ENCODE measurements at regions not wholly inside any gene's neighbourhood (a gene's known extent, or its start where the extent isn't known, plus 50 kb on each side); places are given as distances from the start of the nearest gene placed in this dataset.
"Not testable (repeated sequence)": the region's sequence is repeated elsewhere in the genome, so short reads cannot be mapped to it uniquely, and the experiment has no call there.

- no peak overlapping the region for H3K27ac Mint-ChIP-seq
- no peak for ATAC-seq
- no peaks in the 10 kb centered on the region for H3K4me1 Mint-ChIP-seq (ENCODE audit: low read depth in 2 of 2)
- no peaks in the 10 kb centered on the region for H3K27me3 Mint-ChIP-seq
- peaks cover 7% of the 10 kb centered on the region for H3K36me3 Mint-ChIP-seq
- no peak for DNase-seq (ENCODE audit: low spot score)
- no peak overlapping the region for H3K4me3 Mint-ChIP-seq
- H3K9me3 Mint-ChIP-seq, result peaks cover 29% of the 10 kb centered on the region
These were observed 533.1 kb downstream of the KCTD16 start for GRCh38 chr5:144703776-144704175.

GRCh38 chr5:144698484-144698883 is 527.8 kb downstream of the KCTD16 start:
- no peak overlapping the region for H3K4me3 Mint-ChIP-seq
- no peak for ATAC-seq
- peaks cover 29% of the 10 kb centered on the region for H3K9me3 Mint-ChIP-seq

DNA sequence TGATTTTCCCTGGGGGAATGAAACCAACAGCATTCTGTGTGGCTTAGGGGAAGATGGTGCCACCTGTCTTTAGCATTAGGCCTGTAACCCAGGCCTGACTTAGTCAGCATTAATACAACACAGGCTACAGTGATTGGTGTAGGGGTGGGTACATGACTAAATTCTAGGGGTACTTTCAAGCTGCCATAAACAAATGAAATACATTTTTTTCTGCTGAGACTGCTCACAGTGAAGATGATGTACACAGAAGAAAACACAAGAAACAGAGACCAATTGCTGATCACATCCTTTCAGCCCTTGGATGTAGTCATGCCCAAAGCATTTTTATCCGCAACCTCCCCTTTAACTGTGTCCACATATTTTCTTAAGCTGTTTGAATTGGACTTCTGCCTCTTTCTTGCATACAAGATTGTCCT is 527.2 kb downstream of the KCTD16 start:
- H3K27ac Mint-ChIP-seq, result no peak overlapping the region
- H3K36me3 Mint-ChIP-seq, result peaks cover 7% of the 10 kb centered on the region
- H3K27me3 Mint-ChIP-seq, result no peaks in the 10 kb centered on the region
- DNase-seq (ENCODE audit: low spot score), result no peak
- no peaks in the 10 kb centered on the region for H3K4me1 Mint-ChIP-seq (ENCODE audit: low read depth in 2 of 2)
- H3K9me3 Mint-ChIP-seq, result peaks cover 32% of the 10 kb centered on the region
- H3K4me3 Mint-ChIP-seq, result no peak overlapping the region
- no peak for ATAC-seq

More at GRCh38 chr5:144698484-144698883, 527.8 kb downstream of the KCTD16 start:
- DNase-seq (ENCODE audit: low spot score), result no peak
- H3K4me1 Mint-ChIP-seq (ENCODE audit: low read depth in 2 of 2), result no peaks in the 10 kb centered on the region
- peaks cover 7% of the 10 kb centered on the region for H3K36me3 Mint-ChIP-seq
- H3K27ac Mint-ChIP-seq, result no peak overlapping the region
- no peaks in the 10 kb centered on the region for H3K27me3 Mint-ChIP-seq

DNA sequence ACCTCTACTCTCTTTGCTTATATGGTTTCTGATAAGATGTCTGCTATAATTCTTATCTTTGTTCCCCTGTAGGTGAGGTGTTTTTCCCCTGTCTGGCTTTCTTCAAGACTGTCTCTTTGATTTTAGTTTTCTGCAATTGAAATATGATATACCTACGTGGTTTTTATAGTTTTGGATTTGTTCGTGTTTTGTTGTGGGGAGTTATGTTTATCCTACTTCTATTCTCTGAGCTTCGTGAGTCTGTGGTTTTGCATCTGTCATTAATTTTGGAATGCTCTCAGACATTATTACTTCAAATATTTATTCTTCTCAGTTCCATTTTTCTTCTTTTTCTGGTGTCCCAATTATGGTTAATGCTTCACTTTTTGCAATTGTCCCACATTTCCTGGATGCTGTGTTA is 521.3 kb downstream of the KCTD16 start:
- Mint-ChIP-seq H3K4me1 (ENCODE audit: low read depth in 2 of 2) (no peaks in the 10 kb centered on the region), H3K4me3 (no peak overlapping the region), H3K36me3 (no peaks in the 10 kb centered on the region), H3K27me3 (no peaks in the 10 kb centered on the region), H3K9me3 (peaks cover 10% of the 10 kb centered on the region), H3K27ac (no peak overlapping the region)
- DNase-seq (ENCODE audit: low spot score), result no peak
- no peak for ATAC-seq

DNA sequence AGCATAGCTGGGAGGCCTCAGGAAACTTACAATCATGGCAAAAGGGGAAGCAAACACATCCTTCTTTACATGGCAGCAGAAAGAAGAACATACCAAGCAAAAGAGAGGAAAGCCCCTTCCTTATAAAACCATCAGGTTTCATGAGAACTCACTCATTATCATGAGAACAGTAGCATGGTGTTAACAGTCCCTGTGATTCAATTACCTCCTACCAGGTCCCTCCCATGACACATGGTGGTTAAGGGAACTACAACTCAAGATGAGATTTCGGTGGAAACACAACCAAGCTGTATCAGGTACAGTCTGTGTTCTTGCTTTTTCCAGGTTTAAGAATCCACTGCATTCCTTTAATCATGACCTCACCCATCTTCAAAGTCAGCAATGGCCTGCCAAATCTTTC is 514.2 kb downstream of the KCTD16 start:
- Mint-ChIP-seq H3K9me3 (peaks cover 30% of the 10 kb centered on the region), H3K4me3 (no peak overlapping the region), H3K27me3 (no peaks in the 10 kb centered on the region), H3K36me3 (no peaks in the 10 kb centered on the region), H3K27ac (no peak overlapping the region), H3K4me1 (ENCODE audit: low read depth in 2 of 2) (no peaks in the 10 kb centered on the region)
- ATAC-seq, result no peak
- no peak for DNase-seq (ENCODE audit: low spot score)

DNA sequence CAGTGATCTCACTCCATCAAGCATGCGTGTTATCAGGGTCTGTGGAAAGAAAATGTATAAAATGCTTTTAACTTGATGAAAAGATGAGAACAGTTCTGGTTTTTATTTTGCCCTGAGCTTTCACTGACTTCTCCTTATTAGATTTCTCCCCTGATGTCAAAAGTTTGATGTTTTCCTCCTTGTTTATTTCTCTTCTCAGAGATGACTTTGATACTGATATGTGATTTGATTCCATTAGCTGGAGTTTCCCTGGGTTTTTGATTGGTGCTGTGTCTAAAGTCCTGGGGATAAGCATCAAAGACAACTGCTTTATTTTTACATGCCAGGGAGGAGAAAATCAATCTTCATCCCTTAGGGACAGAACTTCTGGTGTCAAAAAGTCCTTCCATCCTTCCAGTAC is 510.0 kb downstream of the KCTD16 start:
- no peak overlapping the region for H3K27ac Mint-ChIP-seq
- H3K36me3 Mint-ChIP-seq, result no peaks in the 10 kb centered on the region

DNA sequence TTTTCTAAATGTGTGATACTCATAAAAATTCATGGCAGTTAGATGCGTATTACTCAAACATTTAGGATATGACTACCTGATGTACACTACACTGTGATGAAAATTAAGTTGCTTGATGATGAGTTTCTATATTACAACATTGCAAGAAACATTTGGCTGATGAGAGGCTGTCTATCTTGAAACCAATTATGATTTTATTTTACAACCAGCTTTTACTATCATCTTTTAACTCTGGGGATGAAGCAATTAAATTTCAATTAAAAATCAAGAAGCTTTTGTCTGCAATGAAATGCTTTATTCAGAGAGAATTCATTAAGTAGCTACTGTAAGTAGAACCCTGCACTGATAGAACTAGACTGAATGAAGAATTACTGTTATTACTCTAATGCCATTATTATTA is 500.4 kb downstream of the KCTD16 start:
- DNase-seq (ENCODE audit: low spot score) (no peak), ATAC-seq (no peak)
- peaks cover 10% of the 10 kb centered on the region for H3K9me3 Mint-ChIP-seq
- no peaks in the 10 kb centered on the region for H3K27me3 Mint-ChIP-seq
- H3K4me3 Mint-ChIP-seq, result no peak overlapping the region
- H3K36me3 Mint-ChIP-seq, result no peaks in the 10 kb centered on the region
- no peaks in the 10 kb centered on the region for H3K4me1 Mint-ChIP-seq (ENCODE audit: low read depth in 2 of 2)
- H3K27ac Mint-ChIP-seq, result no peak overlapping the region

More for the DNA sequence above, 510.0 kb downstream of the KCTD16 start:
- Mint-ChIP-seq H3K4me1 (ENCODE audit: low read depth in 2 of 2) (no peaks in the 10 kb centered on the region), H3K4me3 (no peak overlapping the region), H3K9me3 (peaks cover 26% of the 10 kb centered on the region), H3K27me3 (no peaks in the 10 kb centered on the region)
- no peak for DNase-seq (ENCODE audit: low spot score)
- no peak for ATAC-seq

DNA sequence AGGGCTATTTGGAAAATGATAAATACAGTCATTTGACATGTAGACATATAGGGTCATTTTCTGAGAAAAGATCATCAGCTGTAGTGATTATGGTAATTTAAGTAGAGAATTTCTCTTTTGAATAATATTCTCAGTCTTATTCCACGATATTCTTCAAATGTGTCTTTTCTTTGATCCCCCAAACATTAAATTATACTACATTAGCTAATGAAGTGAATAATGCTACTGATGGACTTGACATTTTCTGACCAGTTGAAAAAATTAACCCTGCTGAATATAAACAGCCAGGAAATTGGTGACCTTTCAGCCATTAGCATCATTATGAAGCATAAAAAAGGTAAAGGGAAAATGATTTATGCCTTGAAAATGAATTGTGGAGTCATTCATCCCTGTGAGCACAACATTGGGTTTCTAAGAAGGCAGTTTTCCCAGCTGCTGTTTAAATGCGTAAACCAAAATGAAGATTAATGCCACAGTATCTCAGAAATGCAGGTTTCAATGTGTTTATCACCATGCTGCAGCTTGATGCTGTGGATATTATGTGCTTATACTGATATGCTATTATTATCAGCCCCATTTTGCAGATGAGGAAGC is 489.1 kb downstream of the KCTD16 start:
- Mint-ChIP-seq H3K27me3 (no peaks in the 10 kb centered on the region), H3K4me3 (no peak overlapping the region), H3K27ac (no peak overlapping the region), H3K9me3 (peaks cover 16% of the 10 kb centered on the region), H3K36me3 (no peaks in the 10 kb centered on the region), H3K4me1 (ENCODE audit: low read depth in 2 of 2) (no peaks in the 10 kb centered on the region)
- ATAC-seq (no peak), DNase-seq (ENCODE audit: low spot score) (no peak)

DNA sequence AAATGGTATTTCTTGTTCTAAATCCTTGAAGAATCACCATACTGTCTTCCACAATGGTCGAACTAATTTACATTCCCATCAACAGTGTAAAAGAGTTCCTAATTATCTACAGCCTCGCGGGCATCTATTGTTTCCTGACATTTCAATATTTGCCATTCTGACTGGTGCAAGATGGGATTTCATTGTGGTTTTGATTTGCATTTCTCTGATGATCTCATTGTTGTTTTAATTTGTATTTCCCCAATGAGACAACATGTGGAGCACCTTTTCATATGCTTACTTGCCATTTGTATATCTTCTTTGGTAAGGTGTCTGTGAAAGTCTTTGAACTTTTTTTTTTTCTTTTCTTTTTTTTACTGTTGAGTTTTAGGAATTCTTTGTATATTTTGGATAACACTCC is 473.6 kb downstream of the KCTD16 start:
- Mint-ChIP-seq H3K27ac (no peak overlapping the region), H3K9me3 (peaks cover 28% of the 10 kb centered on the region), H3K27me3 (no peaks in the 10 kb centered on the region), H3K4me3 (no peak overlapping the region), H3K36me3 (no peaks in the 10 kb centered on the region), H3K4me1 (ENCODE audit: low read depth in 2 of 2) (no peaks in the 10 kb centered on the region)
- ATAC-seq (no peak), DNase-seq (ENCODE audit: low spot score) (no peak)

DNA sequence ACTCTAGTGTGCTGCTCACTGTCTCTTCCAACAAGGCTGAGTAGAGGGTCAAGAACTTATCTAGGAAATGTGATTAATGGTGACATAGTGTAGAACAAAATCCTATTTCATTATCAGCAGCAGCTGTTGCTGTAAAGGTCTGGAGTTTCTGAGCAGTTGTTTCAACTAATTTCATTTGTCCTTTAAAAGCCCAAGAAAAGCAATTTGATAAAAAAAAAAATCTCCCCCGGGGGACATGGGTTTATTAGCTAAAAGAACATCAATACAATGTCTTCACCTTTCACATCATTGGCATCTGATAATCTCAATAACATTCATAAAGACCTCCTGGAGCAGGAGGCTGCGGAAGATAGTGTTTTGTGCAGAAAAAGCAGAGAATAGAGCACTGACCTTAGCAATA is 468.1 kb downstream of the KCTD16 start:
- no peak for ATAC-seq
- DNase-seq (ENCODE audit: low spot score), result no peak
- peaks cover 9% of the 10 kb centered on the region for H3K36me3 Mint-ChIP-seq
- no peak overlapping the region for H3K4me3 Mint-ChIP-seq
- H3K4me1 Mint-ChIP-seq (ENCODE audit: low read depth in 2 of 2), result no peaks in the 10 kb centered on the region
- peaks cover 21% of the 10 kb centered on the region for H3K9me3 Mint-ChIP-seq
- no peak overlapping the region for H3K27ac Mint-ChIP-seq
- H3K27me3 Mint-ChIP-seq, result no peaks in the 10 kb centered on the region

- peaks cover 19% of the 10 kb centered on the region for H3K36me3 Mint-ChIP-seq
- DNase-seq (ENCODE audit: low spot score) (no peak), ATAC-seq (no peak)
- no peak overlapping the region for H3K4me3 Mint-ChIP-seq
- no peaks in the 10 kb centered on the region for H3K4me1 Mint-ChIP-seq (ENCODE audit: low read depth in 2 of 2)
- no peaks in the 10 kb centered on the region for H3K27me3 Mint-ChIP-seq
- peaks cover 18% of the 10 kb centered on the region for H3K9me3 Mint-ChIP-seq
- H3K27ac Mint-ChIP-seq, result no peak overlapping the region
These were observed 463.5 kb downstream of the KCTD16 start for GRCh38 chr5:144634138-144634537.

GRCh38 chr5:144598451-144599068 is 427.9 kb downstream of the KCTD16 start:
- DNase-seq (ENCODE audit: low spot score) (no peak), ATAC-seq (no peak)
- Mint-ChIP-seq H3K4me1 (ENCODE audit: low read depth in 2 of 2) (no peaks in the 10 kb centered on the region), H3K27ac (no peak overlapping the region), H3K9me3 (peaks cover 16% of the 10 kb centered on the region), H3K4me3 (no peak overlapping the region), H3K36me3 (no peaks in the 10 kb centered on the region), H3K27me3 (no peaks in the 10 kb centered on the region)

DNA sequence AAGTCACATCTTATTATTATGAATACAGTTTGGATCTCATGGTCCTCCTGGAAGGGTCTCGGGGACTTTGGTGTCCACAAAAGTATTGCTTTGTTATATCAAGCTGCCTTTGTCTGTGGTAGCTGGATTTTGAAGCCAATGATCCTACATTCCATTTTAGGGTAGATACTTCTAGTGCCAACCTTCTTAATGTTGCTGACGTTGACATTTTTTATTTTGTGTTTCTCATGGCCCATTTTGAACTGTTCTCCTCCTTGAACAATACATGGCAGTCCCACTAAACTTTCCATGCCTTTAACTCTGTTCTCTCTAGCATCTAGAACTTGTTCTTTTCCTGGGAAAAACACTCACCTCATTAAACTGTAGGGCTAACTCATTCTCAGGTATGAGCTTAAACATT is 425.8 kb downstream of the KCTD16 start:
- no peaks in the 10 kb centered on the region for H3K36me3 Mint-ChIP-seq

GRCh38 chr5:144594919-144595318 is 424.2 kb downstream of the KCTD16 start:
- Mint-ChIP-seq H3K27me3 (no peaks in the 10 kb centered on the region), H3K27ac (no peak overlapping the region), H3K4me3 (no peak overlapping the region), H3K4me1 (ENCODE audit: low read depth in 2 of 2) (no peaks in the 10 kb centered on the region), H3K9me3 (peaks cover 34% of the 10 kb centered on the region), H3K36me3 (no peaks in the 10 kb centered on the region)
- DNase-seq (ENCODE audit: low spot score), result no peak
- ATAC-seq, result no peak

More for the DNA sequence above, 425.8 kb downstream of the KCTD16 start:
- DNase-seq (ENCODE audit: low spot score) (no peak), ATAC-seq (no peak)
- H3K27ac Mint-ChIP-seq, result no peak overlapping the region
- no peaks in the 10 kb centered on the region for H3K27me3 Mint-ChIP-seq
- H3K9me3 Mint-ChIP-seq, result peaks cover 25% of the 10 kb centered on the region
- no peaks in the 10 kb centered on the region for H3K4me1 Mint-ChIP-seq (ENCODE audit: low read depth in 2 of 2)
- H3K4me3 Mint-ChIP-seq, result no peak overlapping the region

GRCh38 chr5:144594234-144594633 is 423.6 kb downstream of the KCTD16 start:
- not testable (repeated sequence) for DNase-seq (ENCODE audit: low spot score); H3K27me3 Mint-ChIP-seq; H3K27ac Mint-ChIP-seq; H3K36me3 Mint-ChIP-seq; H3K4me3 Mint-ChIP-seq; H3K4me1 Mint-ChIP-seq (ENCODE audit: low read depth in 2 of 2); ATAC-seq
- peaks cover 31% of the 10 kb centered on the region for H3K9me3 Mint-ChIP-seq
